HG02885 (cell line): ENCODE measurements at regions not wholly inside any gene's neighbourhood (a gene's known extent, or its start where the extent isn't known, plus 50 kb on each side); places are given as distances from the start of the nearest gene placed in this dataset.

Experiments
- ATAC-seq: cut with Tn5 transposase; IDR thresholded peaks from one replicate; pipeline ENCODE4 v1.9.1; 2021; ENCODE audit warnings: mild to moderate bottlenecking; ENCODE audit not compliant: unreplicated experiment, poor library complexity

DNA sequence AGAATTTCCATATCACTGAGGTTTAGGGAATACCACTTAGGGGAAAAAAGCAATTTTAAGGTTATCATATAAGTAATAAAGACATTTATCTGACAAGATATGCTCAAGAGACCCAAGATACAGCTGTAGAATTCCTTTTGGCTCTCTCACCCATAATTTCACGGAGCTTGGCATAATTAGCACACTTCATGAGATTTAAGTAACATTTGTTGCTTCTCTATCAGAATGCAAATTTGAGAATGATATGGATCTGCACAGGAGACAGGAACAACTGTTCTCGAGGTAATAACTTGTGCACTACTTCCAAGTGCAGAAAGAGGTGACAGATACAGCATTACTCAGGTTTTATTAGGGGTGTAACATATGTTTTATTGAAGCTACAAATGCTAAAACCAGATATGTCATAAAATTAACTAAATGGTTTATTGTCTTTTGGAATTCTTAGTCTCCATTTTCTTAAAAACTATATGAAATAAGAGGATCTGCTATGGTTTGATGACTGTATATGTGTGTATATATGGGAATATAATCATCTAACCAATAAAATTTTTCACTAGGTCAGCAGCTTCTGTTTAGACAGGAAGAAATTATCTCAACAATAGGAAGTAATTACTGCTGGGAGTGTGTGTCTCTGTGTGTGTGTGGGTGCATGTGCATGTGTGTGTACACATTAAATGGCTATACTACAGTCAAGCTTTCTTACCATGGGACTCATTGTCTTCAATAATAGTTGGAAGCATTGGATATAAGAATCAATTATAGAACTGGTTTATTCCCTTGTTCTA is 401.3 kb downstream of the PCDH17 start:
- ATAC-seq: no peak

DNA sequence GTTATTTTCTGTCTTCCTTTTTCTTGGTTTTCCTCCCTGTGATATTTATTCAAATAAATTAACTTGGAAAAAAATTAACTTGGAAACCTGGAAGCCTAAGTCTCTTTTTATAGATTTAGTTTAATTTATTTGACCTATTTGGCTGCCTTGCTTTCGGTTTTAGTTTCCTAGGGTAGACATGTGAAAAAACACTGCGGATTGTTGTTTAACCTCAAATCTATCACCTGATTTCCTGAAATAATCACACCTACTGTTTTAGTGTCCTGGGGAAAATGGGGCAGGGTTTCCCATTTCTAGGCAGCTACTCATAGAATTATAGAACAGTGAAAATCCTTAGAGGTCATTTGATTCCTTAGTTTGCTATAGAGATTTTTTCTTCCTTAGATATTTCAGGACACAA is 412.4 kb downstream of the PCDH17 start:
- ATAC-seq: no peak

DNA sequence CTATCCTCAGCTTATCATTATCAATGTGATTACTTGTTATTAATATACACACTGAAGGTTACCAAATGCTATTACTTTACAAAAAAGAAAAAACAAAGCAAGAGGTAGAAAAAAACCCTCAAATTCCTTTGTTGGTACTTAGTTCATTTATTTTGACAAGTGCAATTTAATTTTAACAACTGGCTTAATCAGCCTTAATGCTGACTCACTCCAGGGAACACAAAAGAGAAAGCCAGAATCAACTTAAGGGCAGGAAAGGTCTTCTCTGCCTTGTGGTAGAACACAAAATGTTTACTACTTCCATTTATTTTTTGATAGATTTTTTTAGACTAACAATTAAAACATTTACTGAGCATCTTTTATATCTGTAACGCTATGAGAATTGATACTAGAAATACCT is 417.1 kb downstream of the PCDH17 start:
- ATAC-seq: no peak

DNA sequence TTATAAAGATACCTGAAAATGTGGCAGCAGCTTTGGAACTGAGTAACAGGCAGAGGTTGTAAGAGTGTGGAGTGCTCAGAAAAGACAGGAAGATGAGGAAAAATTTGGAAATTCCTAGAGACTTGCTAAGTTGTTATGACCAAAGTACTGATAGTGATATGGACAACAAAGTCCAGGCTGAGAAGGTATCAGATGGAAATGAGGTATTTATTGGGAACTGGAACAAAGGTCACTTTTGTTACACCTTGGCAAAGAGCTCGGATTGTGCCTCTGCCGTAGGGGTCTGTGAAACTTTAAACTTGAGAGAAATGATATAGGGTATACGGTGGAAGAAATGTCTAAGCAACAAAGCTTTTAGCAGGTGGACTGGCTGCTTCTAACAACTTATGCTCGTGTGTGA is 419.9 kb downstream of the PCDH17 start:
- no peak for ATAC-seq

DNA sequence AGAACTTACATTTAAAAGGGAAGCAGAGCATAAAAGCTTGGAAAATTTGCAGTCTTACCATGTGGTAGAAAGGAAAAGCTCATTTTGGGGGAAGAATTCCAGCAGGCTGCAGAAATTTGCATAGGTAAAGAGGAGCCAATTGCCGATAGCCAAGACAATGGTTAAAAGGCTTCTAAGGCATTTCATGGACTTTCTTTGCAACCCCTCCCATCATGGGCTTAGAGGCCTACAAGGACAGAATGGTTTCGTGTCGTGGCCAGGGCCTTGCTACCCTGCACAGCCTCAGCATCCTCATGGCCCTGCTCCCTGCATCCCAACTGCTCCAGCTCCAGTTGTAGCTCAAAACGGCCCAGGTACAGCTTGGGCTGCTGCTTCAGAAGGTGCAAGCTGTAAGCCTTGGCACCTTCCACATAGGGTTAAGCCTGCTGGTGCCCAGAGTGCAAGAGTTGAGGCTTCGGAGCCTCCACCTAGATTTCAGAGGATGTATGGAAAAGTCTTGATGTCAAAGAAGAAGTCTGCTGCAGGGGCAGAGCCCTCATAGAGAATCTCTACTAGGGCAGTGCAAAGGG is 420.3 kb downstream of the PCDH17 start:
- ATAC-seq: no peak

DNA sequence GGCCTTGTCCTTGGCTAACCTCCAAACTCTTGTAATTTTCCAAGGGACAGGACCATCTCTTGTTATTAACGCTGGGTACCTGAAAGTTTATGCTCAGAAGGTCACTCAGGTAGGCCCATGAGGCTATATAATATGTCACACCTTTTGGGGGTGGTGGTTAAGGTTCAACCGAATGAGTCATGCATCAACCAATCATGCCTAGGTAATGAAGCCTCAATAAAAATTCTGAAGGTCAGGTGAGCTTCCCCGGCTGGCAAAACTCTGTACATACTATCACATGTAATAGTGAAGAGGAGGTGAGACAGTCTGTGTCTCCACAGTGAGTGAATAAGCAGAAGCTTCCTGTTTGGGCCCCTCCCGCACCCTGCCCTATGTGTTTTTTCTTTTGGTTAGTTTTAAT is 424.9 kb downstream of the PCDH17 start:
- ATAC-seq: no peak

DNA sequence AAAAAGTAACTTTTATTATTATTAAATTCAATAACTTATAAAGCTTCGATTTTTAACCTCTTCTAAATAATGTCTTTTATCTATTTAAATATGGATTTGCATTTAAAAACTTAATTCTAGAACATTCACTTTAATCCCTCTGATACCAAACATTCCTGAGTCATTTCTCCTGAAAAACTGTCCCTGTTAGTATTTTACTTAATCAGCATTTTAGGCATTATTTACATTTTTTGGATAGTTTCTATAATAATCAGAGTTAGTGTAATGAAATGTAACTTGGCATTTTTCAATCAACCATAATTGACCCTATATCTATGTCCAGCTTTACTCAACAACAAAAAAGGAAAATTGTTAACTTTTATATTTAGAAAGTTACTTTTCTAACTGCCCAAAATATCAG is 428.1 kb downstream of the PCDH17 start:
- no peak for ATAC-seq

DNA sequence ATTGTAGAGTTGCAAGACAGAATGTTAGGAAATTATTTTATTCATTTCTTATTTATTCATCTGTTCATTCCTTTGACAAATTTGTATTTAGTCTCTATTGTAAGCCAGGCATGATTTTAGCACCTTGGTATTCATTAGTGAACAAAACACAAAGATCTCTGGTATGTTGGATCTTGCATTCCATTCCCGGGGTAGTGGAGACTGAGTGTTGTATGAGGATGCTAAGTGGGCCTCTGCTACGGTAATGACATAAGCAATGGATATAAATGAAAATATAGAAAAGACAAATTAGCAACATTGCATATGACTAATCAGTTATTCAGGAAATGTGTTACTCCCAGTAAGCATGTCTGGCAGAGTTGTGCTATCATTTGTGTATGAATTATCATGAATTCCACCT is 449.3 kb downstream of the PCDH17 start:
- ATAC-seq: no peak

DNA sequence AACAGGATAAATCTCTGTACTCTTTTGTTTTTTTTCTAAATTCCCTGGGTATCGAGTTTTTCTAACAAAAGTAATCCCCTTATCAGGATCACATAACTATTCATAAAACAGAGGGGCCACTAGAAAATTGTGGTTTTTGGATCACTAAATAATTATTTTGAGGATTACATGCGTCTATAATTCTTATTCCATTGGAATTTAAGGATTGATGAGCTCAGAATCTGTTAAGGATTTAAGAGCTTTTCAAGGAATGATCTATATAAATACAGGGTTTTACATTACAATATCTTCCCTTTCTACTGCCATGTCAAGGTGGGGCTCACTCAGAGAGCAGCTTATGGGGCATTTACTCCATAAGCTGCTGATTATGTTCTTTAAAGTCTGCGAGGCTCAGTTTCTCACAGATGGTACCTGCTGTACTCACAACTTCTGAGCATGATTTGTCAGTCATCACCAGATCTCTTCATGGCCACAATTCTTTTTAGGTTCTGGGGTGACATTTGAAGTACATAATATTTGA is 449.8 kb downstream of the PCDH17 start:
- ATAC-seq: no peak

DNA sequence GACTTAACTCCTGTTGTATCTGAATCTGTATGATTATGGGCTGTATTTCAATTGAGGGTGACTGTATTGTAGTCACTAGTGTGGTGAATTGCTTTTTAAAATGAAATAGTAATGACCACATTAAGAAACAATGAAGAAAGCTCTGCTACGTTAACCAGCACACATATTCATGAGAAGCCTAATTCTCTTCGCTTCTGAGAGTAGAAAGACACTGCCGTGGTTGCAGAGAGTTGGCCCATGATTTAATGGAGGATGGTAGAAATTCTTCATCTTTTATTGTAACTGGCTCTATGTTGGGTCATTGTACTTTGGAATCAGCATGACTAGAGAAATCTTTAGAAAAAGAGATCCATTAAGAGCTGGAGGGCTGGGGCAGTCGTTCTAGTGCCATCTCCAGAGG is 451.5 kb downstream of the PCDH17 start:
- no peak for ATAC-seq

DNA sequence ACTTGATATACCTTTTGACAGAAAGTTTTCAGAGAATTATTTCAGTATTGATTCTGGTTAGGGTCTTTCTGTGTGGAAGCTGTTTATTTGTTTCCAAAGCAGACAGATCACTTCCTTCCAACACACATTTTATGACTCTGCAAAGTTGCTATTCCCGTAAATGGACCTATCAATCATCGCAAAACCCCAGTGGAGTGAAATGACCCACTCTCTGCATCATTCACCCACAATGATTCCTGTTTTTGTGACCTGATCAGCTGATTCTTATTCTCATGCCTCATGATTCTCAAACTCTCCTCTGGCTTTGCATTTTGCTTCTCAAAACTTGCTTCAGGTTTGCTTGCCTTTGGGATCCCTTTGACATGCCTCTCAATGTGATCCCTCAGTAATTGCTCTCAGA is 453.7 kb downstream of the PCDH17 start:
- ATAC-seq: no peak

DNA sequence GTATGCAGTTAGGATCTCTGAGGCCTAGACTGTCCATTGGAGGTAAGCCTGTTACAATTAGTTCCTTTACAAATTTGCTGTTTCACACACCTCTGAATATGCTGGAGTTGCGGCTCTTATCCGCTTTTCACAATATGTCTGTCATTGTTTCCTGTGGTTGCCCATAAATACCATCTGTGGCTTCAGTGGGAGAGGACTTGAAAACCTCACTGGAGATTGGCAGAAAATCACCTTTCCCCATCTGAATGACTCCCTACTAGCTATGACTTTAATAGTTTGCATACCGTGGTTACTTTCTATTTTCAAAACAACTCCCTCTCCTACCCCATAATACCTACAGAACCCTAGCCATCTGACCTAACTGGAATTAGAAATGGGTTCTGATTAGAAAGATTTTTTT is 454.3 kb downstream of the PCDH17 start:
- no peak for ATAC-seq

DNA sequence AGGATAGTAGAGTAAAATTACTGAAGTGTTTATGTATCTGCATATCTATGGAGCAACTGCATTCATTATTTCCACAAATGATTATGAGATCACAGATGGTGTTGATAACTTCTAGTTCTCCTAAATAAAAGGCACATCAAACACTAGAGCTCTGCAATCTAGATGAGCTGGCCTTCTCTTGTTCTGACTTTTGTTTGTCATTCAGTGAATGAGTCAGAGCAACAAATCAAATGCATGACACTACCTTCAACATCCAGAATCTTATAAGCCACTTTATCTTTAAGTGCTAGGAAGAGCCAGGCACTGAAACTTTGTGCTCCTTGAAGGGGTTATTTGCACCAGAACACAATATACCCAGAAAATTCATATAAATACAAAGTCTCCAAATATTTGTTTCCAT is 456.0 kb downstream of the PCDH17 start:
- no peak for ATAC-seq

DNA sequence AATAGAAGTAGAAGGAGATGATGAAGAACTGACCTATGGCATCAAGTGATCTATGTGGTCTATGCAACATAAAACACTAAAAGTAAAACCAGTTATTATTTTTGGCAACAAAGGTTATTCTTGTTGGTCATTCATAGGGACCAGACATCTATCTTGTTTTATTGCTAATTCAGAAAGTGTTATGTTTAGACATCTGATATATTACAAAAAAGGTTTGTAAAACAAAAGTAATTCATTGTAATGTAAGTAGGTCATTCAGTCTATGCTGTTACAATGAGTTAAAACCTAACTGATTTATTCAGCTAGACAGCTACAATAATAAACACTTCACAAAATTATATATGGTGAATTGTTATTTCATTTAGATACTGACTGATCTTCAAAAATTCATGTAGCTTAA is 461.9 kb downstream of the PCDH17 start:
- no peak for ATAC-seq

DNA sequence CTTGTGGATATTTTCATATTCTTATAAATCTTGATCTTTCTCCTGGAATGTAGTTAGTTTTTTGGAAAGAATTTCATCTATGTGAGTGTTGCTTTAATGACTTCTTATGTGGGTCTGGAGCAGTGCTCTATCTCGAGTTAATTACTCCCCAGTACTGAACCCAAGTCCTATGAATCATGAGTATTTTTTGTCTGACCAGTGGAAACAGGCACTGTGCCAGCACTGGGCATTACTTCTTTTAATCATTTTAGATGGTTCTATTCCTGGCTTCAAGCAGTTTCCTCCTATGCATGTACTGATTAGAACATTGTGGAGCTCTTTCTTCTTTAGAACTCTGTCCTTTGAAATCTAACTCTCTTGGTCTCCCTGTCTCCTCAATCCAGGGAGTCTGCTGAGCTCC is 466.3 kb downstream of the PCDH17 start:
- ATAC-seq: no peak

DNA sequence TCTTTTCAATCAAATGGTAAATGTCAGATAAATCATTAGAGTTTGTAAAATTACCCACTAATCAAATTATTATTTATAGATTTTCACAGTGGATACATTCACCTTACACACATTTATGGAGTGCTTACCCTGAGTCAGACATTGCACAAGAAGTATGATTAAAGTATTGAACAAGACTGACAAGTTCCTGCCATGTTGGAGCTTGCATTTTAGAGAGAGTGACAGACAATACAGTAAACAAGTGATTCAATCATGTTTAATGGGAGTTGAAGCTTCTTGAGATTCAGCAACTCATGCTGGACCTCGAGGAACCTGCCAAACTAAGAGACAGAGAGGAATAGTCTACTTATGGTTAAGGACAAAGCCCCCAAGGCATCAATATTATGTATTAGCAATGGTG is 487.8 kb downstream of the PCDH17 start:
- no peak for ATAC-seq

DNA sequence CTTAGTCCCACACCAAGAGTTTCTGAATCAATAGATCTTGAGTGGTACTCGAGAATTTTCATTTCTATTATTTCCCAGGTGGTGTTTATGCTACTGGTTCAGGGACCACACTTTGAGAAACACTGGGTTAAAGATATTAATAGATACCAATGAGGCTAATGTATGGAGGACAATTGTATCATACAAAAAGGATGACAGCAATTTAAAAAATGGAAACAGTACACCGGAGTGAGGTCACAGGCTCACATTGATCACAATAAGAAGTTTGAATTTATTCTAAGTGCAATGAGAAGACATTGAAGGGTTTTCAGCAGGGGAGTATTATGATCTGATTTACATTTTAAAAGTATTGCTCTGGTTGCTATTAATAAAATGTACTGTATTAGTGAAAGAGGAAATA is 488.3 kb downstream of the PCDH17 start:
- no peak for ATAC-seq

DNA sequence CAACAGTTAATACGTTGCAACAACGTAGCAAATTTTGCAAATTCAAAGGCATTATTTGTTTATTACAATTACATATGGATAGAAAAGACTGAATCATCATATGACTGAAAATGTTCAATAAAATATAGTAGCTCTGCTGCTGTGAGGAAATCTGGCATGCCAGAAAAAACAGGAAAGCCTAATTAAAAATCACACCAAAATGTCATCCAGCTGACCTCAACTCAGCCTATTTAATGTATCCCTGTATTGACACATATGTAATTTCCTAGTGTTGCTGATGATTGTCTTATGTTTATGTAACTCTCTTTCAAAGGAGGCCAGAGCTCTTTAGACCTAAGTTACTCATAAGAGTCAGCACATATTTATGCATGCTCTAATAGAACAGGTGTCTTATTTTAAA is 495.0 kb downstream of the PCDH17 start:
- no peak for ATAC-seq

DNA sequence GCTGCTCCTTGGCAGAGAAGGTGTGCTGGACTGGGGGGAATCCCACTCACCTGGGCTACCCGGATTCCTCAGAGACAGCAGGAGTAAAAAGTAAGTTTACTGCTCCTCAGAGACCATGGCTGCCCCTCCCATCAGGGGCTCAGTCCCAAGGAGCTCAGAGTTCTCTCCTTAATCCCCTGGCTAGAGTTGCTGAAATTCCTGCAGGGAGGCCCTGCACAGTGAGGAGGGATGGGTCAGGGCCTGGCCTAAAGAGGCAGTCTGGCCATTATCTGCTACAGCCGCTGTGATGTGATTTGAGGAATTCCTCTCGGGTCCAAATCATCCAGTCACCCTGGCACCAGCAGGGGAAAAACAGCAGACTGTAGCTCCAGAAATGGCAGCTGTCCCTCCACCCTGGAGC is 502.5 kb downstream of the PCDH17 start:
- no peak for ATAC-seq

DNA sequence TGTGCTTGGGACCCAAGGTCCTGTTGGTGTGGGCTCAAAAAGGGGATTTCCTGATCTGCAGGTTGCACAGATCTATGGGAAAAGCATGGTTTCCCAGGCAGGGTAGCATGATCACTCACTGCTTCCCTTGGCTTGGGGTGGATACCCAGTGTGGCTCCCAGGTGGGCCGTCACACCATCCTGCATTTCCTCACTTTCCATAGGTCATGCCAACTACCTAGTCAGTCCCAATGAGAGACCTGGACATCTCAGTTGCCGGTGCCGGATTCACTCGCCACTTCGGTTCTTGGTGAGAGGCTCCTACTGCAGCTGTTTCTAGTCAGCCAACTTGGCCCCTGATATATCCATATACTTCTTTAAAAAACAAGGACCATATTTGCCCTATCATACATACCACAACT is 503.0 kb downstream of the PCDH17 start:
- no peak for ATAC-seq

DNA sequence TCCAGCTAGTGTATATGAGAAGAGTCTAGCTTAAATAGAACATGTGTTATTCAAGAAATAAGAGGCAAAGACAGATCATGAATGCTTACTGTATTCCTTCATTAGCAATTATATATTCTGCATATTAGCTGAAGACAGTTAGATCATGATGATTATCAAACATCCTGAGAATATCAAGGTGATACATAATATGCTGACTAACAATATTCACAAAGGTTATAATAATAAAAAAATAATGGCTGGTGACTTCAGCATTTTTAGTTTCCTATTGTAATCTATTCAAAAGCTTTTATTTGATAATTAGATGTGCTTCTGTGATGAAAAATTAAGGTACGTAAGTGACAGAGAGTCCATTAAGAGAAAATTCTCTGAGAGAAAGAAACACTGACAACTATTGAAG is 511.4 kb downstream of the PCDH17 start:
- ATAC-seq: no peak

DNA sequence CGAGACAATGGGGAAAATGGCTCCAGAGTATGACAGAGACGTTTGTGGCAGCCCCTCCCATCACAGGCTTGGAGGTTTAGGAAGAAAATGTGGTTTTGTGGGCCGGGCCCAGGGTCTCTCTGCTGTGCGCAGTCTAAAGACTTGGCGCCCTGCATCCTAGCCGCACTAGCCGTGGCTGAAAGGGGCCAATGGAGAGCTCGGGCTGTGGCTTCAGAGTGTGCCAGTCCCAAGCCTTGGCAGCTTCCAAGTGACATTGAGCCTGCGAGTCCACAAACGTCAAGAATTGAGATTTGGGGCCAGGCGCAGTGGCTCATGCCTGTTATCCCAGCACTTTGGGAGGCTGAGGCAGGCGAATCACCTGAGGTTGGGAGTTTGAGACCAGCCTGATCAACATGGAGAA is 513.1 kb downstream of the PCDH17 start:
- no peak for ATAC-seq
